Hepatic stellate cell (primary cell): ENCODE measurements at regions not wholly inside any gene's neighbourhood (a gene's known extent, or its start where the extent isn't known, plus 50 kb on each side); places are given as distances from the start of the nearest gene placed in this dataset.

Experiments used
- DNase-seq: peaks from one replicate; pipeline ENCODE4 v3.0.0; 2011; ENCODE audit warnings: low spot score

DNA sequence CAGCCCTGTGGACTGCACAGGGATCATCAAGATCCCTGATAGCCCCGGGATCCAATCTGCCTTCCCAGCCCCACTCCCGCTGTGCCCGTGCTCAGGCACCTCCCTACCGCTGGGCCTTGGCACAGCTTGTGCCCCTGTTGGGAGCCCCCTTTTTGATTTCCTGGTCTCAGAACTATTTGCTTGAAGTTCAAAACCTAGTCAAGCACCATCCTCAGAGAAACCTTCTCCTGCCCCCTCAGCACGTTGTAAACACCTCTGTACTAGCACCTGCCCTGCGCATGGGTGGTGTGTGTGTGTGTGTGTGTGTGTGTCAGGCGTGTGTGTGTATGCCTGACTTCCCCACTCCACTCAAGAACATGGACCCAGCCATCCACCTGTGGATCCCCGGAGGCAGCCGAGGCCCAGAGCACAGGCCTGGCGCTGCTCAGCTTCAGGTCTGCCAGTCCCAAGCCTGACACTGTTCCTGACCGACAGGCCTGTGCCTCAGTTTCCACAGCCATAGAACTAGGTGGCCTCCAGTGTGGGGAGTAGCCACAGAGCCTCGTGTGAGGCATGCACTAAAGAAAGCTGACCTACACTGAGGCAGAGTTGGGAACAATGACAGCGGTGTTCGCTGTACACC, 65.5 kb downstream of the ADRA2C start:
- no peak for DNase-seq

DNA sequence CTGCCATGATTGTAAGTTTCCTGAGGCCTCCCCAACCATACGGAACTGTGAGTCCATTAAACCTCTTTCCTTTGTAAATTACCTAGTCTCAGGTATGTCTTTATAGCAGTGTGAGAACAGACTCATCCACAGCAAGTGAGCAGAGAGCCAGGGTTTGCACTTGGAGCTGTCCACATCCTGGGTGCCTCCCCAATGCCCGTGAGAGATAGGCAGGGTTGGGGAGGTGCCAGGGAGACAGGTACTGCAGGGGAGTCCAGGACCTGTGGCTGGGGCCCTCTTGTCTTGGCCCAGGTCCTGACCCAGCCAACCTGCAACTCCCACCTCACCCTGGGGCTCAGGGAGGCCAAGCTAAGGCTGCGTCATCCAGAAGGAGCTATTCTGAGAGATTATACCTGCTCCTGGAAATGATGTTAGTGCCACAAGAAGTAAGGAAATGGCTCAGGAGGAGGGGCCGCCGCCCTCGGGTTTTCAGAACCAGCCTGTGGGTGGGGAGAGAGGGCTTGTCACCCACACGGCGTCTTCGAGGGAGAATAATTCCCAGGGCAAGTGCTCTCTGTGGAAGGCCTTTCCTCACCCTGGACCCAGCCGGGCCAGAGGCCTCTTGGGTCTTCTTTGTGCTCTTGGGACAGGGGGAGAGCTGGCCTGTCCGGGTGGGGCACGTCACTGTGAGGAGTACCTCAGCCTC, 66.5 kb downstream of the ADRA2C start:
- DNase-seq: no peak

- no peak for DNase-seq
Observed at GRCh38 chr4:3833326-3833989, 67.3 kb downstream of the ADRA2C start.

- no peak for DNase-seq
Observed at GRCh38 chr4:3834186-3834662, 68.0 kb downstream of the ADRA2C start.

DNA sequence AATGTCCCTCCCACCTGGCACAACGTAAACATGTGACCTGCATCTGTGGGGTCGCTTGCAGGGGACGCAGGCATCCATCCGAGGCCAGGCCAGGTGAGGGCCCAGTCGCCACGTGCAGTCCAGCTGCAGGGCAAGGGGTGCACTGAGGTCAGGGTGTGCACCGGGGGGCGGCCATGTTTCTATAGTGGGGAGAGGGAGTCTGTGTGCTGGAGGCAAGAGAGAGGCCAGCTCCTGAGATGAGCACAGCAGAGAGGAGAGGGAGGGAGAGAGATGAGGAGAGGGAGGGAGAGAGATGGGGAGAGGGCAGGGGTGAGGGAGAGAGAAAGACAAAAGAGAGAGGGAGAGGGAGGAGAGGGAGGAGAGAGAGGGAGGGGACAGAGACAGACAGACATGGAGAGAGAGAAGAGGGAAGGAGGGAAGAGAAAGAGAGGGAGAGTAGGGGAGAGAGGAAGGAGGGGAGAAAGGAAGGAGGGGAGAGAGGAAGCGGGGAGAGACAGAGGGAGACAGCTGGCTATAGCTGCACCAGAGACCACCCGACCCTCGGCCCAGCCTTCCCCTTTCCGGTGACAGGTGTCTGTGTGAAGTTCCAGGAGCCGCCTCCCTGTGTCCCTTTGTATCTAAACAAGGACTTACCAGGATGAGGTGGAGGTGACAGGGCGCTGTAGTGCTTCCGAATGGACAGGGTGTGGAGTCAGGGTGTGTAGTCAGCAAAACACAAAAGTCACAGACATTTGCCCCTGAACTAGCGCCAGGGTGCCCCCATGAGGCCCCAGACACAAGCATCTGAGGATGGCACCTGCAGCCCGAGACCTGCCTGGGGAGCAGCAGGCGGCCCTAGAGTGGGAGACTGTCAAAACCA, 68.7 kb downstream of the ADRA2C start:
- no peak for DNase-seq

DNA sequence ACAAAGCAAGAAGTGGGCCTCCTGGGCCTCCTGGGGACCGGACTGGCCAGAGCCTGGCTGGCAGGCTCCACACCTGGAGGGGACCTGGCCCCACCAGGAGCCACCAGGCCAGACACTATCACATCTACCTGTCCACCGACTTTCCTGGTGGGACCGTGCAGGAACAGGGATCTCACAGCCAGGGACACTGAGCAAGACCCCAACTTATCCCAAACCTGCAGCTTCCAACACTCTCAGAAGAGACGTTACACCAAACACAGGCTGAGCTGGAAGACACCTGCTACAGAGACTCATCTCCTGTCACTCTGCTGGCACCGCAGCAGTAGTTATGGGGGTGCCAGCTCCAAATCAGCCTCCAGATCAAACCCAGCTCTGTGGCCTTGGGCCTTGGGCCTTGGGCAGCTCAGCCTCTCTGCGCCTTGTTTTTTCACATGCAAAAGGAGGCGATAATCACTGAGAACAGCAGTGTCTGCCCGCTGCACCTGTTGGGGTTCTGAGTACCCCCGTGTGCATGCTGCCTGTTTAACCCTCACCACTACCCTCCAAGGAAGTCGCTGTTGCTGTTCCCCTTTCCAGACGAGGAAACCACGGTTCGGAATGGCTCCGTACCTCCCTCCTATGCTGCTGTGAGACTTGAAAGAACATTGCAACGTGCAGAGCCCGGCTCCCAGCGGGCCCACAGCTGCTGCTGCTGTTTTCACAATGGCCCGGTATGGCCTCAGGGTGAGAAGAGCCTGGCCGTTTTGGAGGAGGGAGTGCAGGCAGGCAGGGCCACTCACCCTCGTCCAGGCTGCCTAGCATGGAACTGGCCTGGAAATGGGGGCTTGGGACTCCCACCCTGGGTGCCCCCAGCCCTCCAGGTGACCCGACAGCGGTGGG, 69.6 kb downstream of the ADRA2C start:
- DNase-seq: no peak

DNA sequence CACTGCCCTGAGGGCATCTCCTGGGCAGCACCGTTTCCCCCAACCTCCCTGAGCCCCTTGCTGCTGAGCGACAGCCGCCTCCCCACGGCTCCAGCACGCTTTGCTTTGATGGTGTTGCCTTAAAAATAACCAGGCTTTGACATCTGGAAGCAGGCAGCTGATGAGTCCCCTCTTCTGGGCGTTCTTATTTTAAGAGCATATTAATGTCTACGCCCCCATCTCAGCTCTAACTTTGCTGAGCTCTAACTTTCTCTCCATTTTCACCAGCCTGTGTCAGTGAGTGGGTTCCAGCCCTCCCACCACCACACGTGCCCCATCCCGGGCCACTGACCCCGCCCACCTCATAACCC, 70.2 kb downstream of the ADRA2C start:
- no peak for DNase-seq

DNA sequence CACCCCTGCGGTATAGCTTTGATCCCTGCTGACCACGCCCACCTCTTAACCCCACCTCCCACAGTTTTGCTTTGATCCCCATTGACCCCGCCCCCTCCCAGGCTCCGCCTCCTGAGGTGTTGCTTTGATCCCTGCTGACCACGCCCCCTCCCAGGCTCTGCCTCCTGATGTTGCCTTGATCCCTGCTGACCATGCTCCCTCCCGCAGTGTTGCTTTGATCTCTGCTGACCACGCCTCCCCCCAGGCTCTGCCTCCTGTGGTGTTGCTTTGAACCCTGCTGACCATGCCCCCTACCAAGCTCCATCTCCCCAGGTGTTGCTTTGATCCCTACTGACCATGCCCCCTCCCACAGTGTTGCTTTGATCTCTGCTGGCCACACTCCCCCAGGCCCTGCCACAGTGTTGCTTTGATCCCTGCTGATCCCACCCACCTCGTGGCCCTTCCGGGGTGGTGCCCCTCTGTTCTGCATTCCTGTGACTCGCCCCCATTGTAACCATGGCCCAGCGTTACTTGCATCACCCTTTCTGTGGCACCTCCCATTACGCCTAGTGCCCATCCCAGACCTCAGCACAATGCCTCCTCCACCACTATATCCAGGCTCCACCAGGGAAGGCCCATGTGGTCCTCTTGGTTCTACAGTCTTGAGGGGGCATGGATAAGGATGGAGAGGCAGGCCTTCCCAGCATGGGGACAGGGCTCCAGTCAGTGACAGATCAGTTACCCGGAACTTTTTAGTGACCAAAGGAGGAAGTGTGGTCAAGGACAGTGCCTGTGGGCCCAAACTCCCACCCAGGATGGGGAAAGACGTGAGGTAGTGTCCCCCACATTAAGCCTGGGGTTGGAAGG, 70.8 kb downstream of the ADRA2C start:
- no peak for DNase-seq

DNA sequence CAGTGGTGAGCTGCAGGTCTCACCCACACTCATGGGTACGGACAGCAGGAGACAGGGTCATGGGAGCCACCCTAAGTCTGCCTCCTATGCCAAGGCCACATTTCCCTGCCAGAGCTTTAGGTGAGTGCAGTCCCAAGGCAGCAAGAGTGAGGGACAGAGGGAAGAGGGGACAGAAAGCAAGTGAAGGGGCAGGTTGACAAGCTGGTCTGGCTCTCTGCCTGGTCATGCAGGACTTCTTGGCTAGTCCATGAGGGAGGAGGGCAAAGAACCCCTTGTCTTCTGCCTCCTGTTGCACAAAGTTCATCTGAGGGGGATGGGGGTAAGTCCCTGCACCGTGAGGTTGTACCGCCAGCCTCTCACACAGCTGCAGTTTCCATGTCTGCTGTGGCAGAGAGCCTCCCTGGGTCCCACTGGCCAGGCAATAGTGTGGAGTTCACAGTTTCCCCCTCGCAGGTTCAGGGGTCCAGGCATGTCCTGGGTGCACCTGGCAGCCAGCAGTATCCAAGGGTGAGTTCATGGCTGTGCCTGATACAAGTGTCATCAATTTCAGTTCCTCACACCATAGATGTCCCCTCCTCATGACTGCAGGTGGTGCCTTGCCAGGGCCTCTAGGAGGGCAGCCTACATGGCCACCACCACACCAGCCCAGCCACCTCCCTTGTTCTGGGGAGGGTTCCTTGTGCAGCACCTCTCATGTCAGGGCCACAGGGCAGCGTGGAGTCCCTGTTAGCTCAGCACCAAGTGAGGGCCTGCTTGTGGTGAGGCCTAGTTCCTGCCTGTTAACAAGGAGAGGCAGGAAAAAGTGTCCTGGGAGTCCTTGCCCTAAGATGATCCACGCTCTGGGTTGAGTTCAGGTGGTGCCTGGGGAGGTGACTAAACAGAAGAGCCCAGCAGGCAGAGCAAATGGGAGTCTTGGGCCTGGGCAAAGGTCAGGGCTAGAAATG, 72.5 kb downstream of the ADRA2C start:
- no peak for DNase-seq

DNA sequence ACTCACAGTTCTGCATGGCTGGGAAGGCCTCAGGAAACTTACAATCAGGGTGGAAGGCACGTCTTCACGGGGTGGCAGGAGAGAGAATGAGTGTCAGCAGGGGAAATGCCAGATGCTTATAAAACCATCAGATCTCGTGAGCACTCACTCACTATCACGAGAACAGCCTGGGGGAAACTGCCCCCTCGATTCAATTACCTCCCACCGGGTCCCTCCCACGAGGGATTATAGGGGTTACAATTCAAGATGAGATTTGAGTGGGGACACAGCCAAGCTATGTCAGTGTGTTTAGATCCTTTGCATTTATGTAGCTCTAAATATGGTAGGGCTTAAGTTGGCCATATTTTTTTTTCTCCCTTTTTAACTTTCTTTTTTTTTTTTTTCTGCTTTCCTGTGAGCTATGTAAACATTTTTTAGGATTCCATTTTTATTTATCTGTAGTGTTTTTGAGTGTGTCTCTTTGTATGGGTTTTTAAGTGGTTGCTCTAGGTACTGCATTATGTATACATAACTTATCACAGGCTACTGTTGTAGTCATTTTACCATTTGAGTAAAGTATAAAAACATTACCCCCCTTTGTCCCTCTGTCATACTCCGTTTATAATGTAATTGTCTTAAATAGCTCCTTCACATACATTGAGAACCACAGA, 79.0 kb downstream of the ADRA2C start:
- no peak for DNase-seq

DNA sequence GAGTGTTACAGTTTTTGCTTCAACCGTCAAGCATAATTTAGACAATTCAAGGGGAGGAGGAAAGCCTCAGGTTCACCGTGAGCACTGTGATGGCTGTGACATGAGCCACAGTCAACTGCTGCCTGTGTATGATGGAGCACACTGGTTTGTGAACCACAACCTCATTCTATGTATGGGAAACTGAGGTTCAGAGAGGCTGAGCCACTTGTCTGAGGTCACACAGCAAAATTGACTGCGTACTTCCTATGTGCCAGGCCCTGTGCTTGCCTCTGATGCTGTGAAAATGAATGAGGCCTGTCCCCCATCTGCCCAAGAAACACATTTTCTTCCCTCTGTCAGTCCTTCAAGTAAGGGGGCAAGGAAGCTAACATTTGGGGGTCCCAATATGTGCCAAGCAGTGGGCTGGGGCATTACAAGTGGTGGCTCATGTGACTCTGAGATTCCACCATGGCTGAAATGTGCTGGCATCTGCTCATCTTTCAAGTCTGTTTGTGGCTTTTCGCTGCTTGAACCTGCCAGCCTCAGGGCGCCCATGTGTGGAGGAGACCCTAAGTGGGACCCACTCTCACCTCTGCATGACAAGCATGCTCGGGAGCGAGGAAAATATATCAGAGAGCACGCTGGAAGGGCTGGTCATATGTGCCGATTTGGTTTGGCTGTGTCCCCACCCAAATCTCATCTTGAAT, 79.7 kb downstream of the ADRA2C start:
- no peak for DNase-seq

DNA sequence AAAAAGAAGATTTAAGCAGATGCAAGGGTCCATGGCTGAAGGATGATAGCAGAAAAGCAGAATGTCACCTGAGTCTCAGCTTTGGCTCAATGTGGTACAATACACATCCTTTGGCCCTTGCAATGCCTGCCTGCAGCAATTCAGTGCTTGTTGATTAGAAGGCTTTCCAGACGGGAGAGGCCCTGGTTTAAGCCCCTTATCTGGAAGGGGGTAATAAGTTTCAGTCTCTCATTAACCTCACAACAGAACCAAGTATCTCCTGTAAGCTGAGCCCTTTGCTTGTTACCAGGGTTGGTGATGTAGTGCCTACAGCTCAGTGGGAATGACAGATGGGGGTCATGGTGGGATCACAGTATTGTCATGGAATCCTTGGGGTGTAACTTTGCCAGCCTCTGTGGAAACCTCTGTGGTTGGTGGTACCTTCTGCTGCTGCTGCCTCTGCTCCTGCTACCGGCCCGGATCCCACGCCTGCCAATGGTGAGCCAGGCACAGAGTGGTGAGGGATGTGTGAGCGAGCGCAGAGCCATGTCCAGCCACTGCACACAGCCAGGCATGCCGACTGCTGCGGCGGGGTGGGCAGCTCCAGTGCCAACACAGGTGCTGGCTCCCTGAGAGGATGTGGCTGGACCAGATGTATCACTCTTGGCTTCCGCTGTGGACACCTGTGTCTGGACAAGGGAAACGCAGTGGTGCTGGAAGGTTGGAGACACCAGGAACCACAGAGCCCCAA, 81.2 kb downstream of the ADRA2C start:
- no peak for DNase-seq

GRCh38 chr4:3848323-3848722, 82.1 kb downstream of the ADRA2C start:
- DNase-seq: no peak

GRCh38 chr4:3849140-3849539, 83.0 kb downstream of the ADRA2C start:
- DNase-seq: no peak

- no peak for DNase-seq
Observed at GRCh38 chr4:3850128-3850527, 83.9 kb downstream of the ADRA2C start.

- no peak for DNase-seq
Observed at GRCh38 chr4:3851211-3851610, 85.0 kb downstream of the ADRA2C start.

- DNase-seq: no peak
Observed at GRCh38 chr4:3851881-3852280, 85.7 kb downstream of the ADRA2C start.

DNA sequence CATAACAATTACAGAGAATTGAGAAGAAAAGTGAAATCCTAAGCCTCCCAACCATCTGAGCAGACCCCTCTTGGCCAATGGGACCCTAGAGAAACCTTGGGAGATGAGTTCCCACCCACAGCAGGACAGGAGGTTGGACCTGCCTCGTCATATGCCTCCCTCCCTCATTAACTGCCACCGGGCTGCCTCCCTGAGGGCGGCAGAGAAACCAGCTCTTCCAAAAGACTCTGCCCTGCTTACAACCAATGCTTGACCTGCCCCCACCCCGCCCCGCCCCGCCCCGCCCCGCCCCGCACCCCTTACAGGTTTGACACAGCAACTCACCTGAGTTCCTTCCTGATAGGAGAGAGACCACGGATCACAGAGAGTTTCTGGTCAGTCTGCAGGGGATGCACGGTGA, 86.1 kb downstream of the ADRA2C start:
- DNase-seq: no peak
